H54 (cell line): ENCODE measurements at regions not wholly inside any gene's neighbourhood (a gene's known extent, or its start where the extent isn't known, plus 50 kb on each side); places are given as distances from the start of the nearest gene placed in this dataset.

ENCODE experiments used
- DNase-seq: peaks from one replicate; pipeline ENCODE4 v3.0.0; 2011; ENCODE audit warnings: low spot score, mixed read lengths; ENCODE audit not compliant: insufficient read length
- FAIRE-seq: peaks from 3 replicates; lab custom pipeline; 2011; peaks lifted over from hg19 to GRCh38; lab: Jason Lieb, UNC
- POLR2A ChIP-seq: IDR thresholded peaks from 2 replicates; pipeline ENCODE4 v1.6.1; 2011; ENCODE audit warnings: low read depth, mild to moderate bottlenecking, low read length

DNA sequence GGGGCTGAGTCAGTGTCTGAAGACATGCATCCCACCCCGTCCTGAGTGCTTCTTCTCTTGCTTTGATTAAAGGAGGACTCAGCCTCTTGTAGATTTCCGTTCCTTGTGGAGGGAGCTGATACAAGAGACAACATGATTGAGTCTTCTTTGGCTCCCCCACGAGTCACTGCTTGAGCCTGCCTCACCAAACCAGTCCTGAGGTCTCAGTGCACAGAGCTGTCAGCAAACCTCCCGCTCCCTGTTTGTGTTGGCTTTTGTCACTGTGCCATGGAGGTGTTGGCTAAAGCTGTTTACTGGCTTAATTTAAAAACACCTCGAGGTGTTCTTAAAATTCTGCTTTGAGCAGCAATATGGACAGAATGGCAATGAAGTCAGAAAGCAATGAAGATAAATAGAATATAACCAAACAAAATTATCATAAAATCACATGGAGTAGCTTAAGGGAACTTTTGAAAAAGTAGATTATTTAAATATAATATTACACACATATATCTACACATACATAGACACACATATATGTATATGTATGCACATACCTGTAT is 234.1 kb upstream of the ANKRD55 start:
- no peak for FAIRE-seq
- TF ChIP-seq POLR2A, result no peak
- no peak for DNase-seq

DNA sequence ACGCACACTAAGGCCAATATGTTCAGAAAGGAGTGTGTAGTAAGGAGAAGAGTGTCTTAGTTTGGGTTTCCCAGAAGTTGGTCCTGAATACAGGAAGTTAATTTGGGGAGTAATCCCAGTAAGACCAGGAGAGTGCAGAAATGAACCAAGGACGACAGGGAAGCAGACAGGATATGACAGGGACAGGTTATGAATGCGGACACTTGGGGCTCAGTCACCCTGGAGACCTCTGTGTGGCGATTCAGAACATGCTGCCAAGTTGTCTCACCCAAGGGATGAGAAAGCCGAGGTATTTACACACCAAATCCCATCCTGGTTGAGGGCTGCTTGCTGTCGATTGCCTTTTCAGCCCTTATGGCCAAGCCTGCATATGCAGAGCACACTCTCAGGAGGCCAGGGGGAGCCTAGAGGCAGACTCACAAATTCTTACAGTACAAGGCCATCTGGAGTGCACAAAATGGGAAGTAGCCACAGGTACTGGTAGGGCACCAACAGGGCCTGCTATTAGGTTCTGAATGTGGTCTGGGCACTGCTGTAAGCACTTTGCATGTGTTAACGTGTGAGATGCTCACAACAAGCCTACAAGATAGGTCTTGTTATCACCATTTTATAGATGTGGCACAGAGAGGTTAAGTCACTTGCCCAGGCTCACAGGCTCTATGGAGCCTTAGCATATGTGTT is 233.1 kb upstream of the ANKRD55 start:
- DNase-seq (no peak), FAIRE-seq (no peak)
- no peak for TF ChIP-seq POLR2A

DNA sequence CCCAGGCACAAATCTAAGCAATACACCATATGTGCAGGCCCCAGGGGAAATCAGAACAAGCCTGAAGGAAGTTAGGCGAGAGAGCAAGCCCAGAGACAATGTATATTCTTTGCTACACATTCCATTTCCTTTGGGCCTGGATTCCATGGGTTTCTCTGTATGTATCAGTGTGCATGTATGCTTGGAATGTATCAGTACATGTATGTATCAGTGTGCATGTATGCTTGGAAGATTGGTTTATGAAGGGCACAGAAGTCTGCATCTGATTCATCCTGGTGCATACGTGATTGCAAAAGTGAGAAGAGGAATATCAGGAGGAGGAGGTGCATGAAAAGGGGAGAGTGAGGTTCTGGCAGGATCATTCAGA is 232.6 kb upstream of the ANKRD55 start:
- FAIRE-seq (no peak), DNase-seq (no peak)
- no peak for TF ChIP-seq POLR2A

DNA sequence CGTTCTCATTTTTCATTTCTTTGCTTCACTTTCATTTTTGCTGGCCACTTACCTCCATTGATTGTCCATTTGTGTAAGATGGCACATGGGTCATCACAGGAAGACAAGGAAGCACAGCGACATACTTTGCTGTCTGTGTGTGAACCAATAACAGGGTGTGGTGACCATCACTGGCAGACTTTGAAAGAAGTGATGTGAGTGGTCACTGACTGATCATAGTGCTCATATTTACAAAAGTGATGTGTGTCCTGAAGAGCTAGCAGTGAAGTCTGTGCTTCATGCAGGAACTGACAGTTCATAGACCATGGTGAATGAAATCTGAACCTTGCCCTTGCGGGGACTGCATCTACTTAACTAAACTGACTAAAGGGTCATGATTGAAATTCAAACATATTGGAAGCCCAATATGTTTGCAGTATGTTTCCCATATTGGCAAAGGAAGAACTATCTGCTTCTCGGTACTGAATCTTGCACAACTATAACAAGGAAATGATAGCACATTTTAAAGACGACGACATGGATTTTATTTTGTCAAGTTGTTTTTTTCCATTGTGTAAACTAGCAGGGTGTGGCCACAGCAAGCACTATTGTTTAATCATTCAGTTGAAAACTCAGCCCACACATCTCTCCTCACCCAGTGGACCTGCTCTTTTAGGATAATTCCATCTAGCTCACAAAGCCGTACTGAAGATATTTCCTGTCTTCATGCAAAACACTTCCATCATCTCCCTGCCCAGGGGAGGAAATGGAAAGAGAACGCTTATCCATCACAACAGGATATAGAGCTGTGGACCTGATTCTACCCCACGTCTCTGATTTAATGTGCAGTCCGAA is 232.0 kb upstream of the ANKRD55 start:
- no peak for FAIRE-seq
- DNase-seq, result no peak
- no peak for TF ChIP-seq POLR2A

DNA sequence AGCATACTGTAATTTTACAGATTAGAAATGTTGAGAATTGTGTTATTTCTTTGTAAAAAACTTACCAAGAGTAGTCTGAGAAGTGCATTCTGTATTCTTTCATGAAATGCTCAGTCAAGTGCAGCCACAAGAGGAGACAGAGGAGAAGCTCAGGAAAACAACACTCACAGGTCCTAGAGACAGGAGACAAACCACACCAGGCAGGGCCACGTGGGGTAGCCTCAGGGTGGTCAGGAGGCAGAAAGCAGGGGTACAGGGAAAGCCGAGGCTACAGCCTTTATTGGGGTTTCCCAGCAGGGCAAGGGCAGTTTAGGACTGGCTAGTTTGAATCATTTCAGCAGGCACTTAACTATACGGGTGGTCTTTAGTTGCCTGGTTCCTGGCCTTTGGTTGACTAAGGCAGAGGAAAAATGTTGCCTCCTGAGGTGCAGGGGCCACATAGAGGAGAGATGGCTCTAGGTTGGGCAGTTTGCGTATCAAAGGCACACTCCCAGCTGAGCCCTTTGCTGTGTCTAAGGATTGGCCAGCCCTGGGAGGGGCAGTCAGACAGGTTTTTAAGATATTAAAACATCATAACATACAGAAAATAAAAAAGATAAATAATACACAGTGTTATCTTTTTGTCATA is 230.9 kb upstream of the ANKRD55 start:
- TF ChIP-seq POLR2A, result no peak
- DNase-seq (no peak), FAIRE-seq (no peak)

DNA sequence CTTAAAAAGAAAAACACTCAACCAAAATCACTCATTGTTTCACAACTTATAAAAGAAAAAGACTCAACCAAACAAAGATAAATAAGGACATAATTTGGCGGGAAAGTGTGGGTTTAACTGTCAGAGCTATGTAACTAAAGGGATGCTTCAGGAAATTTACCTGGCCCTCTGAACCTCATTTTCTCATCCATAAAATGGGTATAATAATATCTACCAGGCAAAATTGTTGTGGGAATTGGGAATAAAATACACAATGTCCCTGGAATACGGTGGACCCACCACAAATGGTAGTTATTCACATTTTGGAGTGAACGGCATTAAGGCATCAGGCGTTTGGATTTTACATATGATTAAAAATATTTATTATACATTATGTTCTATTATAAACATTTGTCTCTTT is 228.5 kb upstream of the ANKRD55 start:
- DNase-seq (no peak), FAIRE-seq (no peak)
- TF ChIP-seq POLR2A, result no peak

DNA sequence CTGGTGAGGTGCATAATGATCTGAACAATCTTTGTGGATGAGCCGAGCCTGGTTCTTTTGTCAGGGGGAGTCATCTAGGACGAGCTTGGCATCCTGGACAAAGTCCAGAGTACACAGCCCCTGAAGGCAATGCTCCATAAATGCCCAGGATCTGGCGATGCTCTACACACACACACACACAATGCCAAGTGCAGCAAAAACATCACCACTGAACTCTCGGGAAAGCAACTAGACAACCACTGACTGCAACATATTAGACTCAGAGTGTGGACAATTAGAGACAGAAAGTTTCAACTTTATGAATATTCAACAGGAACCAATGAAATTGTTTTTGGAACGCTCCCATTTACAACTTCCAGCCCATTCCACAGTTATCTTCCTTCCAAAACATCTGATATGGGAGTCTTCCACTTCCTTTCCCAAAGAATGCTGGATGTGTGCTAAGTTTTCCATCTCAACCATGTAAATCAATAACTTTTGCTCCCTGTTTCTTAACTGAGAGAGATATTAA is 227.6 kb upstream of the ANKRD55 start:
- no peak for TF ChIP-seq POLR2A
- FAIRE-seq (no peak), DNase-seq (no peak)

DNA sequence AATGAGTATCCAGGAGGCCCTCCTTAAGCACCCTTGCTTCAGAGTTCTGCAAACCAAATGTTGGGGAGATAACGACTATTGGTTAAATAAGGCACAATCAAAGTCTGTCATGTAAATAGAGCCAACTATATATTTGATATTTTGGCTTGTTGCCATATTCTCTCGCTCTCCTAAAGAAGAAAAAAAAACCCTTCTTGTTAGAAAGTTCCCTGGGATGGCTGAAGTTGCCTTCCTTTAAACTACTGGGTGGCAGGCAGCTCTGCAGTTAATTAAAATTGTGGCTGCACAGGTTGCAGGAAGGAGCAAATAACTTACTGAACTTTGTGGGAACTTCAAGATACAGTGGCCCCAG is 227.0 kb upstream of the ANKRD55 start:
- DNase-seq (no peak), FAIRE-seq (no peak)
- no peak for TF ChIP-seq POLR2A

DNA sequence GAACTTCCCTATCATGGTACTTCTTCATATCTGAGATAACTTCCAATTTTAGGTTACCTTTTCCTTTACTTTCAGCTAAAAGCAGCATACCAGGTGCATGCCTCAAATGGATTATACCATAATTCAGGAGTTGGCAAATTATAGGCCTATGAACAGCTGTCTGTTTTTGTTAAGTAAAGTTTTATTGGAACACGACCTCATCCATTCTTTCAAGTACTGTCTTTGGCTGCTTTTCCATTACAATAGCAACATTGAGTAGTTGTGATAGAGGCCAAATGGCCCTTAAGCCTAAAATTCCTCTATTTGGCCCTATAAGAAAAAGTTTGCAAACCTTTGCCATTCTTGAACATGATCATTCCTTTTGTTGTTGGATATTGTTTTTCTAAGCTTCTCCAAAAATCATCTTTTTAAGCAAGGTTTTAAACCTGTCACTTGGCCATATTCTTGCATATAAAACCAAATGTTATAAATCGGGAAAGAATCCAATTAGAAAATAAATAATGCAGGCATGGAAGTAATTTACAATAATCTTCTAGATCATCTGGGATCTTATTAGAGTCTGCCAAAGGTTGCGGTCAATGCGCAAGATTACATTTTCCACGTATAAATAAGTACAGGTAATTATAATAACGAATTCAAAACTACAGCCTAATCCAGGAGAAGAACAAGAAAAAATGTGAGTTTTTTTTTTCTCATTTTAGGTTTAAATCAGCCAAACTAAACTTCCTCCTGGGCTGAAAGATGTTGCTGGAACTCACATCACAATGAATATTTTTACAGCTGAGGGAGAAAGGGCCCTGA is 226.5 kb upstream of the ANKRD55 start:
- FAIRE-seq (no peak), DNase-seq (no peak)
- no peak for TF ChIP-seq POLR2A

DNA sequence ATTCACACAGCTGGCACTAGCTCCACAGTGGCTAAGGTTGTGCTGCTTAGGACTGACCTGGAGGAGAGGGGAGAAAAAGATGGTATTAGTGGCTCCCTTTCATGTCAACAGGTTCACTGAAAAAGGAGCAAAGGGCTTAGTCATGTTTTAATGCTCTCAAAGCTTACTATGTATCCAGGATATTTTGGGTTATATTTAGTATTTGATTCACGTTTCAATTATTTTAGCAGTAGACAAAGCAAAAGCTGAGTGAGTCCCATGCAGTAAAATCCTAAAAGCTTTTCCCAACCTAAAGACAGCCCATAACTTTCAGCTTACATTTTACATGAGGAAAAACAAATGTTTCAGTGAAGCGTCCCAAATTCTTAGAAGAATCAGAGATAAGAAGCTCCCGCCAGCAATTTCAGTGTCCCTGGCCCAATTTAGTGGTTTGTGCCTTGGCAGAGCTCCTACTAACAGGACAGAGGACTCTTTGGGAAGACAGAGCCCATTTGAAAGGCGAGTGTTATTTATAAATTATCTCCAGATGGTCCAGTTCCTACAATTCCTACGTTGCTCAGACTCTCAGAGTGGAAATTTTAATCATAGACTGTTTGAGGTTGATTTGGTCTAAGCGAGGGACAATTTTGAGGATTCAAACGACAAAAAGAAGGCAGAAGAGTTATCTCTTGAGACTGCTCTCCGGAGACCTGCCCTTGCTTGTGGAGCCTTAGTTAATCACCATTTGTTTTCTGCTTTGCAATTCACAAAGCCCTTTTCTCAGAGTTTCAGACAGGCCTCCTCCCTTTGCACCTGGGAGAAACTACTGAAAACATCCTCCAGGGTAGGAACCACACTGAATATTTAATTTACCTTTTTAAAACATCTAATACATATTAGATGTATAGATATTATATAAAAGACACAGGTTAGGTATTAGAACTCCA is 225.0 kb upstream of the ANKRD55 start:
- TF ChIP-seq POLR2A, result no peak
- no peak for FAIRE-seq
- no peak for DNase-seq

DNA sequence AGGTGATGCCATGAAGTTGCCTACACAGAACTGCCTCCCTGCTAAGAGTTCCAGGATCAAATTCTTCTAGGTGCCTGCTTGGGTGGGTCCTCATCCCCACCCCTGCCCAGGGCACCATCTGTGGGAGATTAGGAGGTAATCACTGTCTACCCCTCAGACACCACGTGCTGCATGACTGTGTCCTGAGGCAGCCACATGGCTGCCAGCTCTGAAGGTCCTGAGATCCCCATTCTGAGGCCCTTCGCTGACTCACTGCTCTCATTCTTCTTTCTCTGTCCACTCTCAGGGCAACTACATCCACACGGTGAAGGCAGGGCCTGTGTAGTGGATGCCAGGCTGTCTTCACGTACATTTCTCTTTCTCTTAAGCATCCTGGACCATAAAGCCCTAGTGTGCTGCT is 222.9 kb upstream of the ANKRD55 start:
- DNase-seq, result no peak
- no peak for FAIRE-seq
- no peak for TF ChIP-seq POLR2A

DNA sequence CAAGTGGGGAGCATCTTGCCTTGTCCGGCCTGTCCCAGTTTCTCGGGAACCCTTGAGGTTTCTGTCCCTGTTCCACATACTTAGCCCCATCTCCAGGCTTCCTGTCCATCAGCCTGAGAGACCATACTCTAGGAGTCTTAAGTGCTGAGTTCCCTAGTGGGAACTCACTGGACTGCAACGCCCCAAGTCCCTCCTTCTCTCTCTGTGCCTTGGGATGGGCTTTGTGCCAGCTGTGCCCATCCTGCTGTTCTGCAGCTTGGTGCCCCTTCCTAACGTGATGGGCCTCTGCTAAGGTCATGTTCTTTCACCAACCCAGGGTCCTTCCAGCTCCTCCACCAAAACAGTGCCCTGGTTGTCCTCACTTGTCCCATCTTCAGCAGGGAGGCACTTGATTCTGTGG is 222.3 kb upstream of the ANKRD55 start:
- FAIRE-seq (no peak), DNase-seq (no peak)
- no peak for TF ChIP-seq POLR2A
